Islet of Langerhans (tissue), 1 donor: ENCODE measurements at regions not wholly inside any gene's neighbourhood (a gene's known extent, or its start where the extent isn't known, plus 50 kb on each side); places are given as distances from the start of the nearest gene placed in this dataset.
"Not testable (repeated sequence)": the region's sequence is repeated elsewhere in the genome, so short reads cannot be mapped to it uniquely, and the experiment has no call there.

Source experiments
- FAIRE-seq: peaks from one replicate; lab custom pipeline; 2011; peaks lifted over from hg19 to GRCh38; lab: Jason Lieb, UNC

DNA sequence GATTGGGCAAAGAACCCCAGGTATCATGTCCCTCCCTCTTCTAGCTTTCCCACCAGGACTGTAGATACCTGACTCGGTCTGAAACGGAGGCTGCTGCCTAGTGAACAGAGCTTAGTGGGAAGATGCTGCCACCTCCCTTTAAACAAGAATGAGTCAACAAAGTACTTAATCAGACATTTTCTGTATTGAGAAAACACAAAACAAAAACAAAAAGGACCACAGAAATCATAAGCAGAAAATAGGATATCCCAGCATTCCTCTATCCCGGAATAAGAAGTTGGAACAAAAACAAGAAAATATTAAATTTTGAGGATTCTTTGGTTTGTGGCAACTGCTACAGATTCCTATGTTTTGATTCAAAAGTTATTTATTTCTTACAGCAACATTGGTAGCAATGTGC, 51.7 kb upstream of the COL8A1 start:
- no peak for FAIRE-seq

DNA sequence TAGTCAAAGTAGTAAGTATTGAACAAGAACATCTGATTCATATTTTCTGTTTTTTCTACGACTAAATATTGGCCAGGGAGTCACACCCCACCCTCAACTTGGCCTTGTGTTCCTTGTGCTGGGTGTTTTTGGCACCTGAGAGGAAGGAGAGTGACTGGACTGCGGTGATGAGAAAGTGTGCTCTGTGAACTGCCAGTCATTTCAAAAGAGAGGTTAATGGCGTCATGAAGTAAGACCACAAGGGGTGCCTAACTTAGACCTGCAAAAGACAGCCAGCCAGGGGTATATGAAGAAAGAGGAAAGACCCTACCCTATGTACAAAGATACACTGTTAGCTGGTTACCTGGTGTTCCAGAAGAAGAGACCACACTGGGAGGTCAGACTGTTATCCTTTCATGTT, 58.4 kb upstream of the COL8A1 start:
- FAIRE-seq: no peak

DNA sequence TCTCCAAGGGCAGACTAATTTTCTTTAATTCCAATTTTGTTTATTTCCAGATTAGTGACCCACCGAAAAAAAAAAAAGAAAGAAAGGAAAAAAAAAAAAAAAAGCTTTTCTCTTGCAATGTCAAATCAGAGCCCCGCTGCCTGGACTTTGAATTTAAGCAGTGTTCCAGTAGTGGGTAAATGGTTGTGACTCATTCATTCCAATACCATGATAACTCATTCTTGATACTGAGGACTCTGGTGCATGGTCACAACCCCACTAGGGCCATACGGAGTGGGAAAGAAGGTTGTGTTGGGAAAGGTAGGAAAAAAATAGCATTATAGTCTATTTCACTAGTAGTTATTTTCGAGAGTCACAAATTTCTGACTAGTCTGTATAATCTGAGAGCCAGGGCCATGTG, 59.1 kb upstream of the COL8A1 start:
- no peak for FAIRE-seq

DNA sequence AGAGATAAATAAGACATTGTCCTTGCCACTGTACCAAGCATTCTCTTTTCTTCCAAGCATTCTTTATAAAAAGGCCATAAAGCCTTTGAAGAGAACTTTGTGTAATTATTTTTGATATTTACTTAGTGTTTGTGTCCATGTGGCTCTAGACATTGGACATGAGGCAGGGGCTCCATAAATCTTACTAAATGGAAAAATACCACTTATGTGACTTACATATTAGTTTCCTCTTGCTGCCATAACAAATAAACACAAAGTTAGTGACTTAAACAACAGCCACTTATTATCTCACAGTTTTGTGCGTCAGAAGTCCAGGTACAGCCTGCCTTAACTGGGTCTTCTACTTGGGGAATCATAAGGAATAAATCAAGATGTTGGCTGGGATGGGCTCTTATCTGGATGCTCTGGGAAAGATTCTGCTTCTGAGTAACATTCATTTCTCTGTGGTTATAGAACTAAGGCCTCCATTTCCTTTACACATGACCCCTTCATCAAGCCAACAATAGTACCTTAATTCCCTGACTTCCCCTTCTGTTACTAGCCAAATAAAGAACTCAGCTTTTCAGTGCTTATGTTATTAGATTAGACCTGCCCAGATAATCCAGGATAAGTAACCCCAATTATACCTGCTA, 59.9 kb upstream of the COL8A1 start:
- no peak for FAIRE-seq

DNA sequence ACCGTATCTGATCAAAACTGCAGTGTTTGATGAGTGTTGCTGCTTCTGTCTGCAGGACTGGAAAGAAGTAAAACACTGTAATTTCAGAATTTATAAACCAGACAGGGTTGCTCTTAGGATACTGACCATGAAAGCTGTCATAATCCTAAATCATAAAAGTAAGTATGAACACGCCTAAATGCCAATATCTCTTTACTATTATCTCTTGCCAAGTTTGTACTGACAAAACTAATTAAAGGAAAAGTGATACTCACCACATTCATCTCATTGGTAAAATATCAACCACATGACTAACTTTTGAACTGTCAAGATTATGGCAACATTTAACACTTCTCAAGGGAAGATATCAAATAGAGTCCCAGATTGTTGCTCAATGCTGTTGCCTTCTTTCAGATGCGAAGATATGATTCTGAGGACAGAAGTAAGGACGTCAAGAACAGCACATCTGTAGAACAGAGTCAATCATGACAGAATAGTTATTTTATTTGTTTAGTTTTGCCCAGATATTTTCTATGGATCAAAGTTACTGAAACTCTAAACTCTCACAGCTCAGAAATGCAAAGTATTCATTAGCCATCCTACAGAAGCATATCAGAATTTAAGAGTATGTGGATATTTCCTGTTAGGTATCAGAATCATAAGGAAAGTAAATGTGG, 61.4 kb upstream of the COL8A1 start:
- FAIRE-seq: no peak

DNA sequence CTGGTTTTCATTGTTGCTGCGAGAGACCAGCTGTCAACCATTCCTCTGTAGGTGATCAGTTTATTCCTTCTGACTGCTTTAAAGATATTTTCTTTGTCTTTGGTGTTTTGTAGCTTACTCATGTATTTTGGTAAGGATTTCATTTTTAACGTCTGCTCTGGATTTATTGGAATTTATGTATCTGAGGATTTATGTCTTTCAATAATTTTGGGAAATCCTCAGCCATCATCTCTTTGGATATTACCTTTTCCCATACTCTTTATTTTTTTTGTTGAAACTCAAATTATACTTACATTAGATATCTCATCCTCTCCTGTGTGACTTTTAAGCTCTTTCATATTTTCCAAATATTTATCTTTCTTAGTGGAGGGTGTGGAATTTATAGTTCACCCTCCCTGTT, 62.7 kb upstream of the COL8A1 start:
- FAIRE-seq: no peak

DNA sequence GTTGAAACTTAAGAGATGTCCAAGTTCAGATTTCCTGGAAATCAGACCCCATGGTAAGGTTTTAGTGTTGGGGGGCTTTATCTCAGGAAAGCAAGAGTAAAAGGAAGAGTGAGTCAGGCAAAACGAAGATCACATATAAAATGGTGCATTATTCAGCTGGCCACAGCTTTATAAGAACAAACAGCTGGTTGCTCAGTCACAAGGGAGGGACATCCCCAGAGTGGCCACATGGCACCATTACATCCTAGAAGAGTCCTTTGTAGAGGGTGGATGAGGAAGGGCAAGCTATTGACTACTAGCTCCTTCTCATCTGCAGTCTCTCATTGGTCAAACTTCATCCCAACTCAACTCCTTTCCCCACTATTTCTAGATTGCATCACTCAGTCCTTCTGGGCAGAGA, 68.3 kb upstream of the COL8A1 start:
- FAIRE-seq: no peak

DNA sequence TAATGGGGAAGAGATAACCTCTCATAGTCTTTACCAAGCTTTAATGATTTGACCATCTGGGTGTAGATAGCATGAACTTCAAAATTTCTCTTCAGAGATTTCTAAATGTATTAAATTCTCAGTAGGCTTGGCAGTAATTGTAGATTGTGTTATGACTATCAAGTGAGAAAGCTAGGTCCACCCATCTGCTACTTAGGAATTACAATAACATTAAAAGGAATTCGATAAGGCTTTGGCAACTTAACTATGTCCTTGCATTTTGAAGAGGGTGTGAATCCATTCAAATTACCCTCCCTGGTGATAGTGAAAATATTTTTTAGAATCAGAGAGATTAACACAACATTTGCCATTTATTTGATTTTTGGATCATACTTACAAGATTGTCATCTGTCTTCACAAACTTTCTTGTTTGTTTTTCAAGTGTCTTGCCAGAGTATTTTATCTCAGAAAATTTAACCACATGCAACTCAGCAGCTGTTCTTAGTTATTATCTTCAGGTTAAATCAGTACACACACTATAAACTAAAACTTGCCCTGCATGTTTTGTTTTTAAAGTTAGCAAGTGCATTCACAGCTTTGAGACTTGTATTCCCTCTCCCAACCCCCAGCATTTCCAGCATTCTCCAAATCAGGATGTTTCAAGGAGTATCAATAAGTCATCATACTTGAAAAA, 69.6 kb upstream of the COL8A1 start:
- no peak for FAIRE-seq

DNA sequence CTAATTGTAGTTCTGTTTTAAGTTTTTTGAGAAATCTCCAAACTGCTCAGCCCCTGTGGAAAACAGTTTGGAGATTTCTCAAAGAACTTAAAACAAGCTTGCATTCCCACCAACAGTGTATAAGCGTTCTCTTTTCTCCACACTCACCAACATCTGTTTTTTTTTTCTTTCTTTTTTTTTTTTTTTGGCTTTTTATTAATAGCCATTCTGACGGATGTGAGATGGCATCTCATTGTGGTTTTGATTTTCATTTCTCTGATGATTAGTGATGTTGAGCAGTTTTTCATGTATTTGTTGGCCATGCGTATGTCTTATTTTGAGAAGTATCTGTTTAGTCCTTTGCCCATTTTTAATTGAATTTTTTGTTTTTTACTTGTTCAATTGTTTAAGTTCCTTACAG, 73.1 kb upstream of the COL8A1 start:
- FAIRE-seq: no peak

DNA sequence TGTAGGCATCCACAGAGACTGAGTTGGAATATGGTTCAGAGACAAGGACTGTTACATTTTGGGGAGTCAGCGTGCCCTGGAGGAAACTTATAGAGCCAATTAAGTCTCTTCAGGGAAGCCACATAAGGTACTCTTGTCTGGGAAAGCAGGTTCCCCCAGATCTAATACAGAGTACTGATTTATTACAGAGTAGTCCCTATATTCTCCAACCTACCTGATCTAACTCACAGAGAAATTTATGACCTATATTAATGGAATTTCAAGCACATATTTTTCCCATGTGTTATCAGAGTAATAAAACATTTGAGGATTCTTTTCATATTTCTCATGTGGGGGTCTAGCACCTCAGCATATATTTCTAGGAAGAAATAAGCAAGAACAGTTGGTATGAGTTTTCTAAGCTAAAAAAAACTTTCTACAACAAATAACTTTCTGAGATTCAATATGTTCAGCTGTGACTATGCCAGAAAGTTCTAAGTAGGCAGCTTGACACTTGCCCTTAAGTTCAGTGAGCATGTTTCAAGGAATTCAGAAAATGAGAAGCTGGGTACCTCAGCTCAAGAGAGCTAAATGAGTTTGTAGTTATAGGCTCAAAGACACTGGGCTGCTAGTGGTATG, 75.3 kb upstream of the COL8A1 start:
- FAIRE-seq: no peak

DNA sequence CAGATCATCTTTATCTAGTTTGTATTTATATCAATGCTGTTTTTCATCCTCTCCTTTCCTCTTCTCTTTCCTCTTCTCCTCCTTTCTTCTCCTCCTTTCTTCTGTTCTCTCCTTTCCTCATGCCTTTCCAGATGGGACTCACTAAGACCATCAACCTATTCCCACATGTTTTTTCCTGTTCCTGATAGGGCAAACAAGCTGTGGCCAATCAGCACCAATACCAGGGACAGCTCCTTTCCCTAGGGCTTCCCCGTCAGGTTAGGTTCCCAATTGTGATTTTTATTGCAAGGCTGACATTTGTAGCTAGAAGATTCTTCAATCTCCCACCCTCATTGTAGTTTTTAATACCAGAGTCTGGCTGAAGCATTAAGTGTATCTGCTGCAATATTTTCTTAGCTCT, 76.3 kb upstream of the COL8A1 start:
- no peak for FAIRE-seq

DNA sequence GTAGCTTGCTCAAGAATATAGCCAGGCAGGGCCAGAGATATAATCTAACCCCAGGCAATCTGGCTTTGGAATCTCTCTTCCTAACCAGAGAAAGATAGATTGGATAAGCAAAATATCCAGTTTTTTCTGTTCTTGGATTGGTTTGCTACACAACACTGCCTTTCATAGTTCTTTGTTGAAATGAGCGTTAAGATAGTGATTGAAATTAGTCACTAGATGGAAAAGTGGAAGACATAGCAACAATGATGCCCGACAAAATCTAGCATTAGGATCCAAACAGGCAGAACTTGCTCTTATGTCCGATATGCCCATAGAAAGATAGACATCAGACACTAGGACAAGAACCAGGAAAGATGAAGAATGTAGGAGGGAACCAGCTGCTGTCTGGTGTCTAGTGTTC, 77.3 kb upstream of the COL8A1 start:
- no peak for FAIRE-seq

DNA sequence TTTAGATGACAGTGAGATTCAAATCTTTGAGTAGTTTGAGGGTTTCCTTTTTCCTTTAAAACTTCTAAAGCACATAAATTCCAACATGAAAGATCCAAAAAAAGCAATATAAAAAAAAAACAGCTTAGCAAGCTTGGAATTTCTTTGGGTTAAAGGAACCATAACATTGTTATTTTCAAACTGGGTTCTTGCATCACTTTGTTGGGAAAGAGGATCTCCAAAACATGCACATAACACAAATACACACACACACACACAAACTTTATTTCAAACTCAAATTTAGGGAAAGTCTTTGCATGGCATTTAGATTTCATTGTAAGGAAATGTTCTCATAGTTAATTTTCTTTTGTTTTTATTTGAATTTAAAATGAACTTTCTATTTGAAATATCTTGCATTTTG, 79.2 kb upstream of the COL8A1 start:
- FAIRE-seq: no peak

DNA sequence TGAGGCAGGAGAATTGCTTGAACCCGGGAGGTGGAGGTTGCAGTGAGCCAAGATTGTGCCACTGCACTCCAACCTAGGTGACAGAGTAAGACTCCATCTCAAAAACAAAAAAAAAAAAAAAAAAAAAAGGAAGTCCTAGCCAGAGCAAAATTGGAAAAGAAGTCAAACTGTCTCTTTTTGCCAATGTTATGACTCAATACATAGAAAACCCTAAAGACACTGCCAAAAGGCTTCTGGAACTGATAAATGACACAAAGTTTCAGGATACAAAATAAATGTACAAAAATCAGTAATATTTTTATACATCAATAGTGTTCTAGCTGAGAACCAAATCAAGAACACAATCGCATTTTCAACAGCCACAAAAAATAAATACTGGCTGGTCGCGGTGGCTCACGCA, 82.5 kb upstream of the COL8A1 start:
- not testable (repeated sequence) for FAIRE-seq

DNA sequence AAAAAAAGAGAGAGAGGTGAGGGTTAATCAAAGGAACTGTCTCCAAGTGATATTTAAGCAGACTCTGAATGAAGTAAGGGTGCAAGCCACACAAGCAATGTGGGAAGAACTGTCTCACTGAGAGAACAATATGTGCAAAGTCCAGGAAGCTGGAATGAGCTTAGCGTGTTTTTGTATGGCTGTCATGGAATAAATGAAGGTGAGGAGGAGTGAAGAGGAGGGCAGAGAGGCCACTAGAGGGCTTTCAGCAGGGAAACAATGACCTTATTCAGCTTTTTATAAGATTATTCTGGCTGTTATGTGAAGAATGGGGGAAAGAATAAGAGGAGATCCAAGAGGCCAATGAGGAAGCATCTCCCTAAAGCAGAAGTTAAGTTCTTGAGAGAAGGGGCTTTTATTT, 86.9 kb upstream of the COL8A1 start:
- no peak for FAIRE-seq

DNA sequence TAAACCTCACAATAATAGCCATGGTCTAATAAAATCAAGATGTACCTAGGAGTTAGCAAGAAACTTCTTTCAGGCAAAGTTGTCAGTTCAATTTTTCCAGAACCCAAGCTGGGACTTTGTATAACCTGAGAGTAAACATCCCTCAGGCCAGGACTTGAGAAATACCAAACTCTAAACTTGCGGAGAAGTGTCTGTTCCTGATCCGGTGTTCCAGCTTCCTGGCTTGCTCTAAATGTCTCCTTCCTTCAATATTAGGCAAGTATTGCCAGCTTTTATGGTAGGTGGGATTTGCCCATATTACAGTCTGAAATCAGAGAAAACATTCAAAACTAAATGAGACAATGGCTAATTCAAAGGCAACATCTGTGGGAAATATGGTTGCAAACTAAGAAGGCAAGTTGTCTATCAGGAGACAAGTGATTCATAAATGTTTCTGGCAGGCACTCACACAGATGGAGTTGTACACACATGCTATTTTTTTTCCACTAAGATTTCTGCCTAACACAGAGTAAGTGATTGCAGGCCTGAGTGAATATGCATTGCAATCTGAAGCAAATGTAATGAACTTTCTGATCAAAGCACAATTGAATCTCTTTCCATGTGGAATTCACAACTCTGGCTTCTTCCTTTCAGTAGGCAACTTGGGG, 88.3 kb upstream of the COL8A1 start:
- no peak for FAIRE-seq

DNA sequence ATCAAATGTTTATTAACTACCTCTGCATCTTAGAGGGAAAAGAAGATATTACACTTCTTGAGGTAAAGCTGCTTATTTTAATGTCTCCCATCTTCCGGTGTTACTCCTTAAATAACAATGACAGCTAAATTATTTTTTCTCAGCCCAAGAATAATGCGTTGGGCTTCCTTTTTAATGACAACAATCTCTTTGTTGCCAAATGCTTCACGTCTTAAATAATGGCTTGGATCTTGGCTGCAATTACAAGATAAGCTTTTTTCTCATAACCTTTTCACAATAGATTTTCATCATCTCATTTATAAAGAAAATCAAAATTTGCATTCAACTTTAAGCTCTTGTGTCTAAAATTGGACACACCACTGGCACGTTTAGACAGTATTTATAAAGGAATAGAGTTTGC, 89.2 kb upstream of the COL8A1 start:
- FAIRE-seq: no peak

DNA sequence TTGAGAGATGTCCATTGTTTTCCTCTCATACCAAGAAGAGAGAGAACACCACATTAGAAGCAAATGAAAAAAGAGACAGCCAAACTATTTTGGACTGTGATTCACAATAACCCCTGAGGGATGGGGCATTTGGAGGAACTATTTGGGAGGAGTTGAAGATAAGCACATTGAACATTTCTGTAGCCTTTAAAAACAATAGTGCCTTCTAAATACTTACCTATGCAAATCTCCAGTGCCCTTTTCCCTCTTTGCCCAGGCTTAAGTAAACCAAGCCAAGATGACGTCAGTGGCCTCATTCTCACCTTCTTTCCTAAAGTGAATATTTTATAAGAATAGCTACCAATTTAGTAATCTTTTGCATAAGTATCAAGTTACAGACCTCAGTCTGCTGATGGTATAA, 89.7 kb upstream of the COL8A1 start:
- no peak for FAIRE-seq

DNA sequence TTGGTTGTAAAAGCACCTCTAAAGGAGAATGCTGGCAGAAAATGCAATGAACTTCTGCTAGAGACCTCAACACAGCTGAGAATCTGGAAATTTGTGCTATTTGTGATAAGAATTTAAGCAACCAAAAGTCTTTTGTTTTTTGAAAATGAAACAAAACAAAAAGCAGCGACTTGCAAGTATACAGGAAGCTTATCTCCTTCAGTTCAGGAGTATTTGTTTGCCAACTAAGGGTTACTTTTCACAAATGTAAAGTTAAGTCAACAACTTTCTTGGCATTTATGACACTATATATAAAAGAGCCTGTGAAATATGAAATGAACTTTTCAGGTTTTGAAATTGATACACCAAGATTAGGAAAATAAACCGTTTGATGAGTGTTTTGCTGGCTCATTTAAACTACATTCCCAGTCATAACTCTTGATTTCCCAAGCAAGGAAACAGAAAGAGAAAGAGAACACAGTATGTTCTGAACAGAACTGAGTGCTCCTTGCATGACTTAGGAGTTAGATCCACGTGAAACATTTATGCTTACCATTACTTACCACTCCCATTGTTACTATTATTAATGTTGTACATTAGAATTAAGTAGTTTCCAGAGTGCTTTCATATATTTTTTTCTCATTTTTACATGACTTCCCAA, 92.3 kb upstream of the COL8A1 start:
- no peak for FAIRE-seq

DNA sequence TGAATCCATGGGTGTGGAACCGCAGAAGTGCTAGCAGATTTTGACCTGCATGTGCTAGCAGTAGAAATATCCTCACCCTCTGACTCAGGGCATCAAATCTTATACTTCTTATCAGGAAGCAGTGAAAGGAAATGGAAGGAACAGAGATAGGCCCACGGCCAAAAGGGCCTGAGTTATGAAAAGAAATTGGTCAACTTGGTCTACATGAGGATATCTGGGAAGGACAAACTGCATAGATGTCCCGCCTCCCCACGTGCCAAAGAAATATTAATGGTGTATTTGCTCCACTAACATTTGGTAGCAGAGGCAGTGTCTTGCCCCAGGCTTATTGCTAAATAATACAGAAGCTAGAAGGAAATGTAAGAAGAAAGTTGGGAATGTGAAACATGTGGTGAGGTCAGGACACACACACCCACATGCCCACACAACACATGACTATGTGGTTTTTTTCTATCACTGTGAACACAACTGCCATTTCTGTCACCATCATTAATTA, 93.6 kb upstream of the COL8A1 start:
- FAIRE-seq: no peak

DNA sequence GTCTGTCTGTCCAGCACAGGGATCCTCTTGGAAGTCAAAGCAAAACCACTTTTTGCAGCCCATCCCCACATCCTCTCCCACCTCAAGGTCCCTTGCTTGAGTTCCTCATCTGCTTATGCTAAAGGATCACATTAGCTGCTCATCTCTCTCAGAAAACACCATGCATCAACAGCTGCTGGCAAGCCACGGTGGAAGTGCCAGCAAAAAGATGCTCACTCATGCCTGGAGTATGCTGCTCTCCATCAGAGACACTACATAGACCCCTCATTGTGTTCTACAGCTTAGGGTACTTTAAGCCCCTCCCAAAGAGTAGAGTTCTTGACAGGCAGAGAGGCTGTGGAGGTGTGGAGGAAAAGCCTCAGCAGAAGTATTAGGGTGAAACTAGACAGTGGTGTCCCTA, 94.6 kb upstream of the COL8A1 start:
- no peak for FAIRE-seq

DNA sequence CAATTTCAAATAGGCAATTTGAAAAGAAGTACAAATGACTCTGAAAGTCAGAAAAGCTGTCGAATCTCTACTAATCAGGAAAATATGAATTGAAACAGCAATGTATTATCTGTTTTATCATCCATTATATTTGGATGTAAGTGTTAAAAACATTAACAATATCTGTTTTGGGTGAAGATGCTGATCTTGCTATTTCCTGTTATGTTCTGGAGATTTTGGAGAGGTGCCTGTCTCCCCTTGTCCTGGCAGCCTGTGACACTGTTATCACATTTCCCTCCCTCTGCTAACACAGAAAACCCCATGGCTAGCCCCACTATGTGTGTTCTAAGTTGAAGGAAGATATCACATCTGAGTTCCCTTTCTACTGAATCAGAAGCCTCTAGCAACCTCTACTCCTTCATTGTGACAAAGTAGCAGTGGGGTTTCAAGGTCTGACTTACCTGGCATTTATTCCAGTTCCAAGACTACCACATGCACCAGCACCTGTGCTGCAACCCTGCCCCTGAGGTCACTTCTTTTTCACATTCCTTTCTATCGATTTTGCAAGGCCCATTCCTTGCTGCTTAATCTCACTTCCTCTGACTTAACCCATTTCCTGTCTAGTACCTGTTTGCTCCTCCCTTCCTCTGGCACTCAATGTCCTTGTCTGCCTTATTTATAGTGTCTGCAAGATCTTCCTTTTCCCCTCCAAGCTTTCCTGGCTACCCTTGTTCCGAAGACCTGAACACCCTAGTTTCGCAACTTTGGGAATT, 95.5 kb upstream of the COL8A1 start:
- FAIRE-seq: no peak
